GM12892 (cell line): ENCODE measurements at regions not wholly inside any gene's neighbourhood (a gene's known extent, or its start where the extent isn't known, plus 50 kb on each side); places are given as distances from the start of the nearest gene placed in this dataset.

Experiments used
- POLR2A ChIP-seq: IDR thresholded peaks from 2 replicates; pipeline ENCODE4 v1.6.1; 2011; ENCODE audit warnings: low read depth, low read length, control low read depth
- POLR2AphosphoS5 ChIP-seq: IDR thresholded peaks from 2 replicates; pipeline ENCODE4 v1.6.1; 2011; ENCODE audit warnings: low read depth, low read length, control low read depth
- TAF1 ChIP-seq: IDR thresholded peaks from 2 replicates; pipeline ENCODE4 v1.6.1; 2011; ENCODE audit warnings: low read depth, mild to moderate bottlenecking, control low read depth, low read length, borderline replicate concordance

GRCh38 chr18:67682516-67682915, 166.0 kb upstream of the DSEL start:
- TF ChIP-seq POLR2AphosphoS5 = no peak
- TF ChIP-seq POLR2A = no peak
- no peak for TF ChIP-seq TAF1
